NOMO-1 treated with dmso at 0.1 percent for 144 hours (cell line): ENCODE measurements at regions not wholly inside any gene's neighbourhood (a gene's known extent, or its start where the extent isn't known, plus 50 kb on each side); places are given as distances from the start of the nearest gene placed in this dataset.
"Not testable (repeated sequence)": the region's sequence is repeated elsewhere in the genome, so short reads cannot be mapped to it uniquely, and the experiment has no call there.

Experiments
- DNase-seq: peaks from one replicate; lab custom pipeline; 2025; ENCODE audit not compliant: unreplicated experiment; lab: John Stamatoyannopoulos, UW

GRCh38 chr3:177610686-177611633 is 413.7 kb upstream of the TBL1XR1 start:
- DNase-seq: no peak

GRCh38 chr3:177611752-177612334 is 414.6 kb upstream of the TBL1XR1 start:
- no peak for DNase-seq

- DNase-seq: no peak
These were observed 416.6 kb upstream of the TBL1XR1 start for GRCh38 chr3:177613901-177614300.

DNA sequence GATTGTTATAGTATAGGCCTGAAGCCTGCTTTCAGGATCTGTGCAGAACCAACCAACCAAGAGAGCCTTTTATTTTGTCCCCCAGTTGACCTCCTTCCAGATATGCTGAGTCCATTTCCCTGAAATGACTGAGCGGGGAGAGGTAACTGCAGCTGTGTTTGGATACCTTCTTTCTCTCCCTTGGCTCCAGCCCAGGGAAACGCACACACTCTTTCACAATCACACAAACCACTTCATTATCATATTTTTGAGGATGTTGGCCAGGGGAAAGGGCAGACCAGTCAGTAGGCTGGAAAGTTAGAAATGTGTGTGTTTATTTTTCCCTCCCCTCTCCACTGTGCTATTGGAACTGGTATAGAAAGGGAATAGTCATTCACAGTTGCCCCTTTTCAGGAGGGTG is 417.7 kb upstream of the TBL1XR1 start:
- DNase-seq: peak; percentile 76

DNA sequence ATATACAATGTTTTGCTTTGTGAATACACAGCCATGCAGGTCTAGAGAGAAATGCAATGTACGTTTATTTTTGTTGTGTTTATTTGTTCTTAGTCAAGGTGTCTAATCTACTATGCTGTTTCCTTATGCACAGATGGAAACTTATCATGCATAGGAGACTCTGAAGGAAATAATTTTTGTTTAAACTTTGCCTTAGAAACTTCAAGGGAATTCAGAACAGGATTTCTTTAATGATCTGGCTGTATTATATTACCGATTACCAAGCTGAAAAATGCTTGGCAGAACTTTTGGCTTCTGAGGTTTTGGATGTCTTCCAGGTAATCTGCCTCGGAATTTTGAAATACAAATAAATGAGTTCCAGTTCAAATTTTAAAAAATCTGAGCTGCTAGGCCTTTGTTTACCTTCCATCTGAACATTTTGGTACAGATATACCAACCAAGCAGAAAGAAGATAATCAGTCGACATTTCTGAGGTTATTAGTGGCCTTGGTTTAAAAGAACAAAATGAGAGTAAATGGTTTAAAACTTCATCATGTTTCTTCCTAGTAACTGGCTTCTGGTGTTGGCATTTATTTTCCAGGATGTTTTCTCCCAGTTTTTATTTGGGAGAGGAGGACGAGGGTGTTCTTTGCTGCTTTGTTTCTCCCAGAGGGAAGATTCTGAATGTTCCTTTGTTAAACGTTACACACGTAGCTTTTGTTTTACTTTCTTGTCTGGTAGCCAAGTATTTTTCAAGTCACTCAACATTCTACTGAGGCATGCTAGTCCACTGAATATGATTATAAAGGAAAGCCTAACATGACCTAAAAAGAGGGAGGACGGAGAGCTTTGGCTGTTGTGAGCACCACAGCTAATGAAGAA is 421.8 kb upstream of the TBL1XR1 start:
- DNase-seq: no peak

GRCh38 chr3:177620073-177620472 is 422.8 kb upstream of the TBL1XR1 start:
- DNase-seq: no peak

DNA sequence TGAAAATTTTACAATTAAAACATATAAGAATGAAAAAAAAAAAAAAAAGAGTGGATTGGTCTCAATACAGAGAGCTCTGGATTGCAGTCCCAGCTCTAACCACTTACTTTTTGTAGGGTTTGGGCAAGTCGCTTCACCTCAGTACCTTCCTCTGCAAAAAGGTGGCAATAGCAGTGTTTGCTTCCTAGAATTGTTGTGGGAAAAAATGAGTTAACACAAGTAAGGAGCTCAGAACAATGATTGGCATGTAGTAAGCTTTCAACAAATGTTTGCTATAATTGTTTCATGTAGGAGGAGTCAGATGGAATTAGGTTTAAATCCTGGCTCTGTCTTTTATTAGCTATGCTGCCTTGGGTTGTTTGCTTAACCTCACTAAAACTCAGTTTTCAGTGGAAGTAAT is 425.2 kb upstream of the TBL1XR1 start:
- DNase-seq: no peak

DNA sequence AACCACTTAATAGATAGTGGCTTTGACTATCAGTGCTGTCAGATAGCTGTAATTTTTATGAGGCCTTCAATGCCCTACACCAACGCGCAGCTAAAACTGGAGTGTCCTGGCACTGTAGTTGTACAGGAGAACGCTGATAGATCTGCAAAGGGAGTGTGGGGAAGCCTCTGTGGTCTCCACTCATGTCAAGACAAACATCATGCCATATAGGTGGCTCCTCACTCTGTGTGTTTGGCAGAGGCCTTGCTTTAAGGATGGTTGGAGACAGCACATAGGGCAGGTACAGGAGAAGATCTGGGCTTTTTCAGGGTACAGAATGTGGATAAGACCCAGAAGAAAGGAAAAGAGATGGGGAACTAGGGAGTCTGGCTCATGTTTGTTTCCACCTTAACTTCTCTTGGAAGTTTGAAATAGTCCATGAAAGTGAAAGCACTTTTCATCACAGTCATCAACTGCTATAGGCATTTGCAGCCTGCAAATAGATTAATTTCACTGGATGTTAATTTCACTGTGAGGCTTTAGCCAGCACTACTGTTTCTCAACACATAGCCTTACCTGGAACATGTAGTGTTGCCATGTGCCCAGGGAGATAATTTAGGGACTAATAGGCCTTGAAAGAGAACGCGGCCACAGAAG is 425.8 kb upstream of the TBL1XR1 start:
- DNase-seq: no peak

DNA sequence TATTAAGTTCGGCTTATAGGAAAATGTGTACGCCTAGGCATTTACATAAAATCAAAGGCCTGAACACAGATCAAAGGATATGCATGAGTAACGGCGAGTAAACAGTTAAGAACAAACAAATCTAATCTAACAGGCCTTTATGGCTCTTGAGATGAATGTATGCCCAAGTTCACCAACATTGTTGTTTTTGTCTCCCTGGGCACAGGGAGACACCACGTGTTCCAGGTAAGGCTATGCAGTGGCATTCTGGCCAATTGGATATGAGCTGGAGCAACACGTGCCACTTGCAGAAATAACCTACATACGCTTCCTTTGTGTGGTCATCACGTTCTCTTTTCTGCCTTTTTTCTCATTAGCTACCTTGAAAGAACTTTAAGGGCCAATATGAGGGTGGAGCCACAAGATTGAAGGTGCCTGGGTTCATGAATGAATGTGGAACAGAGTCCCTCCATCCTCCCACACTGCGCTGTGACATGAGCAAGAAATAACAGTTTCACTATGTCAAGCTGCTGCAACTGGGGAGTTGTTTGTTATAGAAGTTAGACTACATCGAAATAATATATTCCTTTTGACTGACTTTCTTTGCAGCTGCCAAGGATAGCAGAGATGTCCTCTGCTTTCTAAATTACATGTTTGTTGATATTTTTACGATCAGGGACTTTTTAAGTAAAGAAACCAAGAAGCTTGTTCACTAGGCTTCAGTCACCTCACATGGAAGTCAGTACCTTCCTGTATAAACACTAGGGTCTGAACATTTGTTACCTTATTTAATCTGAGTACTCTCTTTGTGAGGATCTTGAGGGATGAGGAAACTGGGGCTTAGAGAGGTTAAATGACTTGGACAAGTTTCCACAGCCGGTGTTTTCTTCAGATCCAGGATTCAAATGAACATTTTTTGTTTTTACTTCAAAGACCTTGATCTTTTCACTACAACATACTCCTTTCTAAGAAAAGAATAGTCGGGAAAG is 427.5 kb upstream of the TBL1XR1 start:
- DNase-seq: no peak

GRCh38 chr3:177626045-177626444 is 428.8 kb upstream of the TBL1XR1 start:
- DNase-seq: no peak

- not testable (repeated sequence) for DNase-seq
These were observed 430.9 kb upstream of the TBL1XR1 start for GRCh38 chr3:177628095-177628719.

GRCh38 chr3:177629276-177629675 is 432.0 kb upstream of the TBL1XR1 start:
- DNase-seq: no peak

- no peak for DNase-seq
These were observed 436.5 kb upstream of the TBL1XR1 start for GRCh38 chr3:177633671-177634207.

DNA sequence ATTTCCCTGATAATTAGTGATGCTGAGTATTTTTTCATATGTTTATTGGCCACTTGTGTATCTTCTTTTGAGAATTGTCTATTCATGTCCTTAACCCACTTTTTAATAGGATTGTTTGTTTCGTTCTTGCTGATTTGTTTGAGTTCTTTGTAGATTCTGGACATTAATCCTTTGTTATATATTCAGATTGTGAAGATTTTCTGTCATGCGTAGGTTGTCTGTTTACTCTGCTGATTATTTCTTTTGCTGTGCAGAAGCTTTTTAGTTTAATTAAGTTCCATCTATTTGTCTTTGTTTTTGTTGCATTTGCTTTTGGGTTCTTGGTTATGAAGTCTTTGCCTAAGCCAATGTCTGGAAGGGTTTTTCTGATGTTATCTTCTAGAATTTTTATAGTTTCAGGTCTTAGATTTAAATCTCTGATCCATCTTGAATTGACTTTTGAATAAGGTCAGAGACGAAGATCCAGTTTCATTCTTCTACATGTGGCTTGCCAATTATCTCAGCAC is 438.4 kb upstream of the TBL1XR1 start:
- not testable (repeated sequence) for DNase-seq

GRCh38 chr3:177640319-177640965 is 443.2 kb upstream of the TBL1XR1 start:
- DNase-seq: no peak

- DNase-seq: no peak
These were observed 443.9 kb upstream of the TBL1XR1 start for GRCh38 chr3:177641206-177641605.

GRCh38 chr3:177642042-177642803 is 444.9 kb upstream of the TBL1XR1 start:
- no peak for DNase-seq

- DNase-seq: no peak
These were observed 445.5 kb upstream of the TBL1XR1 start for GRCh38 chr3:177642804-177643125.
